ENCODE measurements at regions not wholly inside any gene's neighbourhood (a gene's known extent, or its start where the extent isn't known, plus 50 kb on each side); places are given as distances from the start of the nearest gene placed in this dataset.

DNA sequence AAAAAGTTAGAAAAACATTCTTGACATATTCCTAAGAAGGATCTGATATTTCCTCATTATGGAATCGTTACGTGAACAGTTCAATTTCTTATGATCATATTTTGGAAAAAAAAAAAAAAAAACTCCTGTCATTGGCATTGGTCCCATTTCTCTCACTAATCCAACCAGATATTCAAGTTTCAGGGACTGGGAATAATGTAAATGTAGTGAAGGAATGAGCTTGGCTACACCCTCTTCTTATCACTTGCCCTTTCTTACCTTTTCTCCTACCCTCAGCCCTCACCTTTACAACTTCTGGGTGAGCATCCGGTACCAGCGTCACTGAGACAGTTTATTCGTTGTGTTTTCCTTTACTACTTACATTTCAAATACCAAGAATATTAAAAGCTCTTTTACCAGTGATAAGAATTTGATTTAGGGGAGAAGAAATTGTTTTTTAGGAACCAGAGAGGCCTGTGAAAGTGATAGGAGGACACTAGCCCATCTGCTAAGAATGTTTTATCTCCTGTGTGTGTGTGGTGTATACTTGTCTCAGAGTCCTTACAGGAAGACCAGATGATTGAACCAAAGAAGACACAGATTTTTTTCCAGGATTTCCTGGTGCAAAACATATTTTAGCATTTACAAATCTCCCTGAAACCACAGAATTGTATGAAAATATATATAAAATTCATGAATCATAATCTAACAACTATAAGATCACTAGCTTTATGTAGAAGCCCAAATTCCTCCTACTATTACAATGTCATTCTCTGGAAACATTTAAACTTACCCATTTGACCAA, 946.7 kb downstream of the ZPLD1 start:
- TF ChIP-seq, protein P1, sequence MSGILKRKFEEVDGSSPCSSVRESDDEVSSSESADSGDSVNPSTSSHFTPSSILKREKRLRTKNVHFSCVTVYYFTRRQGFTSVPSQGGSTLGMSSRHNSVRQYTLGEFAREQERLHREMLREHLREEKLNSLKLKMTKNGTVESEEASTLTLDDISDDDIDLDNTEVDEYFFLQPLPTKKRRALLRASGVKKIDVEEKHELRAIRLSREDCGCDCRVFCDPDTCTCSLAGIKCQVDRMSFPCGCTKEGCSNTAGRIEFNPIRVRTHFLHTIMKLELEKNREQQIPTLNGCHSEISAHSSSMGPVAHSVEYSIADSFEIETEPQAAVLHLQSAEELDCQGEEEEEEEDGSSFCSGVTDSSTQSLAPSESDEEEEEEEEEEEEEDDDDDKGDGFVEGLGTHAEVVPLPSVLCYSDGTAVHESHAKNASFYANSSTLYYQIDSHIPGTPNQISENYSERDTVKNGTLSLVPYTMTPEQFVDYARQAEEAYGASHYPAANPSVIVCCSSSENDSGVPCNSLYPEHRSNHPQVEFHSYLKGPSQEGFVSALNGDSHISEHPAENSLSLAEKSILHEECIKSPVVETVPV (CRISPR knock-in tag; IDR thresholded peaks at IDR 0.05) = no peak
- TF ChIP-seq ZNF8 (CRISPR knock-in tag; IDR thresholded peaks at IDR 0.05) = no peak
- TF ChIP-seq OSR1 (CRISPR knock-in tag; IDR thresholded peaks at IDR 0.05) = no peak
- no peak for TF ChIP-seq ESRRG (CRISPR knock-in tag; IDR thresholded peaks at IDR 0.05)
- TF ChIP-seq TCF4 (CRISPR knock-in tag; IDR thresholded peaks at IDR 0.05; ENCODE audit: borderline replicate concordance) = no peak
- no peak for TF ChIP-seq GLIS3 (CRISPR knock-in tag; IDR thresholded peaks at IDR 0.05)
- TF ChIP-seq CSDC2 (CRISPR knock-in tag; IDR thresholded peaks at IDR 0.05) = no peak
- TF ChIP-seq, protein P2, sequence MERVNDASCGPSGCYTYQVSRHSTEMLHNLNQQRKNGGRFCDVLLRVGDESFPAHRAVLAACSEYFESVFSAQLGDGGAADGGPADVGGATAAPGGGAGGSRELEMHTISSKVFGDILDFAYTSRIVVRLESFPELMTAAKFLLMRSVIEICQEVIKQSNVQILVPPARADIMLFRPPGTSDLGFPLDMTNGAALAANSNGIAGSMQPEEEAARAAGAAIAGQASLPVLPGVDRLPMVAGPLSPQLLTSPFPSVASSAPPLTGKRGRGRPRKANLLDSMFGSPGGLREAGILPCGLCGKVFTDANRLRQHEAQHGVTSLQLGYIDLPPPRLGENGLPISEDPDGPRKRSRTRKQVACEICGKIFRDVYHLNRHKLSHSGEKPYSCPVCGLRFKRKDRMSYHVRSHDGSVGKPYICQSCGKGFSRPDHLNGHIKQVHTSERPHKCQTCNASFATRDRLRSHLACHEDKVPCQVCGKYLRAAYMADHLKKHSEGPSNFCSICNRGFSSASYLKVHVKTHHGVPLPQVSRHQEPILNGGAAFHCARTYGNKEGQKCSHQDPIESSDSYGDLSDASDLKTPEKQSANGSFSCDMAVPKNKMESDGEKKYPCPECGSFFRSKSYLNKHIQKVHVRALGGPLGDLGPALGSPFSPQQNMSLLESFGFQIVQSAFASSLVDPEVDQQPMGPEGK (CRISPR knock-in tag; IDR thresholded peaks at IDR 0.05; ENCODE audit: borderline replicate concordance) = no peak
- TF ChIP-seq, protein P3, sequence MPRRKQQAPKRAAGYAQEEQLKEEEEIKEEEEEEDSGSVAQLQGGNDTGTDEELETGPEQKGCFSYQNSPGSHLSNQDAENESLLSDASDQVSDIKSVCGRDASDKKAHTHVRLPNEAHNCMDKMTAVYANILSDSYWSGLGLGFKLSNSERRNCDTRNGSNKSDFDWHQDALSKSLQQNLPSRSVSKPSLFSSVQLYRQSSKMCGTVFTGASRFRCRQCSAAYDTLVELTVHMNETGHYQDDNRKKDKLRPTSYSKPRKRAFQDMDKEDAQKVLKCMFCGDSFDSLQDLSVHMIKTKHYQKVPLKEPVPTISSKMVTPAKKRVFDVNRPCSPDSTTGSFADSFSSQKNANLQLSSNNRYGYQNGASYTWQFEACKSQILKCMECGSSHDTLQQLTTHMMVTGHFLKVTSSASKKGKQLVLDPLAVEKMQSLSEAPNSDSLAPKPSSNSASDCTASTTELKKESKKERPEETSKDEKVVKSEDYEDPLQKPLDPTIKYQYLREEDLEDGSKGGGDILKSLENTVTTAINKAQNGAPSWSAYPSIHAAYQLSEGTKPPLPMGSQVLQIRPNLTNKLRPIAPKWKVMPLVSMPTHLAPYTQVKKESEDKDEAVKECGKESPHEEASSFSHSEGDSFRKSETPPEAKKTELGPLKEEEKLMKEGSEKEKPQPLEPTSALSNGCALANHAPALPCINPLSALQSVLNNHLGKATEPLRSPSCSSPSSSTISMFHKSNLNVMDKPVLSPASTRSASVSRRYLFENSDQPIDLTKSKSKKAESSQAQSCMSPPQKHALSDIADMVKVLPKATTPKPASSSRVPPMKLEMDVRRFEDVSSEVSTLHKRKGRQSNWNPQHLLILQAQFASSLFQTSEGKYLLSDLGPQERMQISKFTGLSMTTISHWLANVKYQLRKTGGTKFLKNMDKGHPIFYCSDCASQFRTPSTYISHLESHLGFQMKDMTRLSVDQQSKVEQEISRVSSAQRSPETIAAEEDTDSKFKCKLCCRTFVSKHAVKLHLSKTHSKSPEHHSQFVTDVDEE (CRISPR knock-in tag; IDR thresholded peaks at IDR 0.05) = no peak
- no peak for TF ChIP-seq BACH2 (CRISPR knock-in tag; IDR thresholded peaks at IDR 0.05; ENCODE audit: borderline replicate concordance)
- no peak for TF ChIP-seq ARNTL (CRISPR knock-in tag; IDR thresholded peaks at IDR 0.05; ENCODE audit: borderline replicate concordance, low read depth)
- no peak for TF ChIP-seq ZNF565 (CRISPR knock-in tag; conservative IDR thresholded peaks at IDR 0.05; ENCODE audit: low read depth)
- TF ChIP-seq ZC3H10 (CRISPR knock-in tag; IDR thresholded peaks at IDR 0.05) = no peak
- TF ChIP-seq, protein P4, sequence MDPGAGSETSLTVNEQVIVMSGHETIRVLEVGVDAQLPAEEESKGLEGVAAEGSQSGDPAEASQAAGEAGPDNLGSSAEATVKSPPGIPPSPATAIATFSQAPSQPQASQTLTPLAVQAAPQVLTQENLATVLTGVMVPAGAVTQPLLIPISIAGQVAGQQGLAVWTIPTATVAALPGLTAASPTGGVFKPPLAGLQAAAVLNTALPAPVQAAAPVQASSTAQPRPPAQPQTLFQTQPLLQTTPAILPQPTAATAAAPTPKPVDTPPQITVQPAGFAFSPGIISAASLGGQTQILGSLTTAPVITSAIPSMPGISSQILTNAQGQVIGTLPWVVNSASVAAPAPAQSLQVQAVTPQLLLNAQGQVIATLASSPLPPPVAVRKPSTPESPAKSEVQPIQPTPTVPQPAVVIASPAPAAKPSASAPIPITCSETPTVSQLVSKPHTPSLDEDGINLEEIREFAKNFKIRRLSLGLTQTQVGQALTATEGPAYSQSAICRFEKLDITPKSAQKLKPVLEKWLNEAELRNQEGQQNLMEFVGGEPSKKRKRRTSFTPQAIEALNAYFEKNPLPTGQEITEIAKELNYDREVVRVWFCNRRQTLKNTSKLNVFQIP (CRISPR knock-in tag; IDR thresholded peaks at IDR 0.05; ENCODE audit: borderline replicate concordance, low read depth) = no peak
- TF ChIP-seq ZNF70 (CRISPR knock-in tag; IDR thresholded peaks at IDR 0.05) = no peak

DNA sequence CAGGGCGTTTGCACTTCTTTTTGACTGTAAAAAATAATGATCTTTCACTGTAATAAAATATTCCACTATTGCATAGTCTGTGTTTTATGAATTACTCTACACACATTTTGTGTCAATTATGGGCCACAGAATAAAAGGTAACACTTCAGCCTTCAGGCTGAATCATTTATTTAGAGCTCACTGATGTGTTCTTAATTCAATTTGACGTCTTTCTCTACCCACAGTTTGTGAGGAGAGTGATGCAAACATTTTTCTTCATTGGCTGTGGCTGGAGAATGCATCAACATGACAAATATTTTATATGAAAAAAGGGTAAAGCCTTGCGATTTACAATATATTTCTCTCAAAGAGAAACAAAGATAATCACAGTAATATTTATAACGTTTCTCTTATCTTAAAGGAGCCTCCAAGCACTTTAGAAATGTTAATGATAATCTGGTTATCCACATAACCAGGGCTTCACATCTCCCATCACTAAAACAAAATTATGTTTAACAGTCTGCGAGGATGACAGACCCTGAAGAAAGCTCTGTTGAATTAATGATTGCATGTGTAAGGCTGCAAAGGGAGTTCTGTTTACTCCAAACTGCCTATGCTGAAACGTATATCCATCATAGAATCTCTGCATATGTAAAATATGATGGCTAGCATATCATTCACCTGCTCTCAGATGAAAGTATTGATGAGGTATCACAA, 951.3 kb downstream of the ZPLD1 start:
- no peak for ATAC-seq
- TF ChIP-seq, protein P3 (CRISPR knock-in tag; IDR thresholded peaks at IDR 0.05) = no peak
- TF ChIP-seq ISL1 (CRISPR knock-in tag; IDR thresholded peaks at IDR 0.05) = no peak
- no peak for TF ChIP-seq RARB (CRISPR knock-in tag; IDR thresholded peaks at IDR 0.05)
- TF ChIP-seq TCF4 (CRISPR knock-in tag; IDR thresholded peaks at IDR 0.05; ENCODE audit: borderline replicate concordance) = no peak
- TF ChIP-seq, protein P1 (CRISPR knock-in tag; IDR thresholded peaks at IDR 0.05) = no peak
- TF ChIP-seq OSR1 (CRISPR knock-in tag; IDR thresholded peaks at IDR 0.05) = no peak

More for the DNA sequence above, 946.7 kb downstream of the ZPLD1 start:
- no peak for ATAC-seq
